NCI-H1694 treated with DMSO at 0.1 percent for 48 hours (cell line): ENCODE measurements at regions not wholly inside any gene's neighbourhood (a gene's known extent, or its start where the extent isn't known, plus 50 kb on each side); places are given as distances from the start of the nearest gene placed in this dataset.
"Not testable (repeated sequence)": the region's sequence is repeated elsewhere in the genome, so short reads cannot be mapped to it uniquely, and the experiment has no call there.

Experiments used
- DNase-seq: peaks from one replicate; lab custom pipeline; 2025; lab: John Stamatoyannopoulos, UW

DNA sequence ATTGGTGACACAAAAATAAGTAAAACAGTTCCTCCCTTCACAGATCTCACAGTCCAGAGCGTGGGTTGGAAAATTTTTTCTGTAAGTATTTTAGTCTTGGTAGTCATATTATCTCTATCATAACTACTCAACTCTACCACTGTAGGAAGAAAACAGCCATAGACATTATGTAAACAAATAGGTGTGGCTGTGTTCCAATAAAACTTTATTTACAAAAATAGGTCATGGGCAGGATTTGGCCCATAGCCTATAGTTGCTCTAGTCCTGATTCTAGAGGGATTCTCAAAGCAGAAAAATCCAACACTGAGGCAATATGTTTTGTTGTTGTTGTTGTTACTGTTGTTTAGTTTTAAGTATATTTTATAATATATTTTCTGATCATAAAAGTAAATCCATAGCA lies 206.1 kb upstream of the GADL1 start:
- no peak for DNase-seq

GRCh38 chr3:31101285-31101684 lies 206.8 kb upstream of the GADL1 start:
- DNase-seq, result not testable (repeated sequence)

DNA sequence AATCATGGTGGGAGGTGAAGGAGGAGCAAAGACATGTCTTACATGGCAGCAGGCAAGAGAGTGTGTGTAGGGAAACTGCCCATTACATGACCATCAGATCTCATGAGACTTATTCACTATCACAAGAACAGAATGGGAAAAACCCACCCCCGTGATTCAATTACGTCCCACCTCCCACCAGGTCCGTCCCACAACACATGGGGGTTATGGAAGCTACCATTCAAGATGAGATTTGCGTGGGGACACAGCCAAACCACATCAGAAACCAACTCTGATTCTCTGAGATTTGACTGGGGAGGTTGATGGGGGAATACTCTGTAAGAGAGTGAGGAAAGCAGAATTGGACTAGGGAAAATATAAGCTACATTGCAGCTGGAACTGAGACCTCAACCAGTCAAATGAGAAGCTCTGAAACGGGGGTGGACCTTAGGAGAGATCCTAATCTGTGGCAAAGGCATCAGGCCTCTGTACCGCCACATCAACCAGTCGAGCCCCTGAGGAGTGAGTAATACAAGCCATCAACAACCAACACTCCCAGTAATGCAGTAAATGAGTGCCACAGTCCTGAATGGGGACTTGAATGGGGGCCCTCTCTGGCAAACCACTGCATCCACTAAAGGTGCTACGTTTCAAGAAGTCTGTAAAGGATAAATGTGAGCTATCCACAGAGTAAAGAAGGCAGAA lies 207.9 kb upstream of the GADL1 start:
- DNase-seq, result no peak

DNA sequence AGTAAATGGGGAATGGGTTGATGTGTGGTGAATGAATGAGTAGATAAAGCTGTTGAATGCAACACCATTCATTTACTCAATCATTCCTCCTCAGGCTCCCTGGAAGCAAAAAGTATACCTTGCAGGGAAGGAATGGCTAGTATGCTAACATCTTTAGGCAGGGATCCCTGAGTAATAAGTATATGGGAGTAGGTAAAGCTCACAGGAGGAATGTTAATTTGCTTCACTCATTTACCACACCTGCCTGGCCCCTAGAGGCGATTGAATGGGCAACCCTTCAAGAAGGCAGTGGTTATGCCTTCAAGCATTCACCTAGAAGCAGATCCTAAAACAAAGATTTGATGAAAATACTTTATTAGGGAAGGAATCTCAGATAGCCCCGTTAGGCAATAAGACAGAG lies 208.7 kb upstream of the GADL1 start:
- no peak for DNase-seq

DNA sequence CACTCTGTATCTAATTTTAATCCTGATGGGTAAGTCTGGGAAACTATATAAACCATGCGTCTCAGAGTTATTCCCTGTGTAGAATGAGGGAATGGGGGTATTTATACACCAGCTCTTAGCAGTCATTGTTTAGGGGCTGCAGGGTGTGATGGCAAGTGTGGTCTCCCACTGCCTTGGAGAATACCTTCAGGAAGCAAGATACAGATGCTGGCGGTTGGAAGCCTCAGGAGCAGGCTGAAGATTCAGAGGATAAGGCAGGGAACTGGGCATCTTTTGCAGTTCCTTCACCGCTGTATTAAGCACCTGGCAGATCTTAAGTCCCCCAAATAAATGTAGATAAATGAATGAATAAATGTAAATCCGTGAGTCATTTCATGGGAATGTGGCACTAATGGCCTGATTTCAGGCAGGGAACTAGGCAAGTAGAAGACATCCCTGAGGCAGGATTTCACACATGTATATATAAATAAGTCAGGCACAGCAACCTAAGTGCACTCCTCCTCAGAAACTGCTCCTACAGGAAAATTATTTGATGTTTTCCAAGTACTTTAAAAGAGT lies 209.2 kb upstream of the GADL1 start:
- no peak for DNase-seq

- no peak for DNase-seq
Measured at GRCh38 chr3:31105011-31105410, 210.6 kb upstream of the GADL1 start.

GRCh38 chr3:31105438-31106077 lies 211.1 kb upstream of the GADL1 start:
- no peak for DNase-seq

- DNase-seq, result no peak
Measured at GRCh38 chr3:31106204-31106603, 211.7 kb upstream of the GADL1 start.

DNA sequence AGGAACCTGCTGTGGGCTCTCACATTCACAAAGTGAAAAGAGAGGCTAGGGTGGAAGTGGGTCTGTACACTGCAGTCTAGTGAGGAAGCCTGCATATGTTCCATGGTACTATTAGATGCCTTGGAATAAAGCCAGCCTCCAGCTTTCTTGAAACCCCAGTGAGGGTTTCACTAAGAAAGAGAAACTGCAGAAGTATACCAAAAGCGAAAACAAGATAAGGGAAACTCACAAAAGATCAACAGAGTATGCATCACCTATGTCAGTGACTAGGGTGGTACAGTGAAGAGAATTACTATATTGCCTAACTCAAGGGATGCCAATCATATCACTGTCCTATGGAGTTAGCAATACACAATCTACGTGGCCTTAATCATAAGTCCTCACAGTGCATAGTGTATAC lies 212.5 kb upstream of the GADL1 start:
- no peak for DNase-seq

GRCh38 chr3:31114929-31115283 lies 220.4 kb upstream of the GADL1 start:
- no peak for DNase-seq

DNA sequence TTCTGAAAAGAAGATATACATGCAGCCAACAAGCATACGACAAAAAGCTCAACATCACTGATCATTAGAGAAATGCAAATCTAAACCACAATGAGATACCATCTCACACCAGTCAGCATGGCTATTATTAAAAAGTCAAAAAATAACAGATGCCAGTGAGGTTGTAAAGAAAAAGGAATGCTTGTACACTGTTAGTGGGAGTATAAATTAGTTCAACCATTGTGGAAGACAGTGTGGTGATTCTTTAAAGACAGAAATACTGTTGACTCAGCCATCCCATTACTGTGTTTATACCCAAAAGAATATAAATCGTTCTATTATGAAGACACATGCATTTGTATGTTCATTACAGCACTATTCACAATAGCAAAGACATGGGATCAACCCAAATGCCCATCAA lies 221.1 kb upstream of the GADL1 start:
- not testable (repeated sequence) for DNase-seq

- DNase-seq, result no peak
Measured at GRCh38 chr3:31116651-31117050, 222.2 kb upstream of the GADL1 start.

DNA sequence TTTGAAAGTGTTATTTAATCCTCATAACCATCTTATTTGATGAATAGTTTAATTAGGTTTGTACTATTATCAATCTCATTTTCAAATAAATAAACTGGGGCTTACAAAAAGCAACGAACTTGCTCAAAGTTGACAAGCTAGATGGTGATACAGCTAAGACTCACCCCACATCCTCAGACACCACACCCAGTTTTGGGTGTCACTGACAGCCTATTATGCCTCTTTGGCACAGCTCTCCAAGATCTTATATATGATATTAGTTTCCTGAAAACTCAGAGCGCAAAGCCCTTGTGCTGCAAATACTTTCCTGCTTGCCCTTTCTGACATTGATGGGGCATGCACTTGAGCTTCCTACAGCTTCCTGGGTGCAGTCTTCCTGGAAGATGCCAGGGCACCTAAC lies 223.4 kb upstream of the GADL1 start:
- no peak for DNase-seq

DNA sequence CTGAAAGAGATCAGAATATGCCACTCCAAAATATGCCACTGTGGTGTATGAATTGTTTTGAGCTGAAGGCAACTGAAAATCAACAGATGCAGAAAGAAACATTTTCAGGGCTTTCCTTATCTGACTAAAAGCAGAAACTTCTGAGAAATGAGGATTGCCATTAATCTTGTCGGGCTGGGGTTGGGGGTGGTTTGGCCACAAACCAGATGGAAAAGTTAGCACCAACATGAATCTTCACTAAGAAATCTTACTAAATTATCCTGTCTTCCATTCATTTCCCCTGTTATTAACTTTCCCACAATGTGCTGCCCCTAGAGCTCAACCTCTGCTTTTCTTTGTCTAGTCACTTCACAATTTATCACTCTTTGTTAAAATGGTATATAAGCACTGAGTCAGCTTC lies 229.9 kb upstream of the GADL1 start:
- no peak for DNase-seq

DNA sequence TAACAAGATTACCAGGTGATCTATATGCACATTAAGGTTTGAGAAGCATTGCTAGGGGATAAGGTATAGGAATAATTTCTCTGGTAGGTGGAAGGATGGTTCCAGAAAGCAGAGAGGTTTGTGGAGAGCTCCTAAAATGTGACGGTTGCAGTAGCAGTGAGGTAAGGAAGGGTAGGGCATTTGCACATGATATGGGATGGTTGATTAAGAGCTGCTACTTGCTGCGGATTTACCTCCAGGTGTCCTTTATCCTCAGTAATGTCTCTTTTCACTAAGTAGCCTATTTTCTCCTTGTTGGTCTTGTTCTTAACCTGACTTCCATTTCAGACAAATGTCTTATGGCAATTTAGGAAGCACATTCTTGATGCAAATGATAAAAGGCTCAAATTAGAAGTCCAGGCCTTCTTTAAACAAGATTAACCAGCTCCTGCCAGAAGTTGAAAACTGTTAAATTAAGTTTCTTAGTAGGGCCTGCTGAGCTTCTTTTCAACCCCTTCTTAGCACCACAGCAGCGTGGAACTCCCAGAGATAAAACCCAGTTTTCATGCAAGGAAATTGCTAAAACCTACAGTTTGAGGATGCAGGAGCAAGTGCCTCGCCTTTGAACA lies 231.1 kb upstream of the GADL1 start:
- DNase-seq, result no peak

- no peak for DNase-seq
Measured at GRCh38 chr3:31129241-31129640, 234.8 kb upstream of the GADL1 start.

- no peak for DNase-seq
Measured at GRCh38 chr3:31132132-31132769, 237.8 kb upstream of the GADL1 start.

- no peak for DNase-seq
Measured at GRCh38 chr3:31133541-31133940, 239.1 kb upstream of the GADL1 start.

DNA sequence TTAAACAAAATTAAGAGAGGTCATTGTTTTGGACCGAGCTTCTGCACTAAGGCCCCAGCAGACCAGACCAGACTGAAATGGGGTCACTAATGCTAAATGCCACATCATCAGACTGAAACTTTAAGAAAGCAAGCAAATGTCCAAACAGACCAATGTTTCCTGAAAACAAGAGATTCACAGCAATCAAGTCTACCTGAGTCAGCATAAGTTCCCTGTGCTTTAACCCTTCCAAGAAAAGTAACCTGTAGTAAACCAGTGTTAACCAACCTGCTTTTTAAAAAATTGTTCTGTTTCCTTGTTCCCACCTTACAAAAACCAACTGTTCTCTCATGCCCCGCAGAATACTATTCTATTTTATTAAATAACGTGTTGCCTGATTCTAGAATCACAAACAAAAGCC lies 241.1 kb upstream of the GADL1 start:
- DNase-seq, result no peak

DNA sequence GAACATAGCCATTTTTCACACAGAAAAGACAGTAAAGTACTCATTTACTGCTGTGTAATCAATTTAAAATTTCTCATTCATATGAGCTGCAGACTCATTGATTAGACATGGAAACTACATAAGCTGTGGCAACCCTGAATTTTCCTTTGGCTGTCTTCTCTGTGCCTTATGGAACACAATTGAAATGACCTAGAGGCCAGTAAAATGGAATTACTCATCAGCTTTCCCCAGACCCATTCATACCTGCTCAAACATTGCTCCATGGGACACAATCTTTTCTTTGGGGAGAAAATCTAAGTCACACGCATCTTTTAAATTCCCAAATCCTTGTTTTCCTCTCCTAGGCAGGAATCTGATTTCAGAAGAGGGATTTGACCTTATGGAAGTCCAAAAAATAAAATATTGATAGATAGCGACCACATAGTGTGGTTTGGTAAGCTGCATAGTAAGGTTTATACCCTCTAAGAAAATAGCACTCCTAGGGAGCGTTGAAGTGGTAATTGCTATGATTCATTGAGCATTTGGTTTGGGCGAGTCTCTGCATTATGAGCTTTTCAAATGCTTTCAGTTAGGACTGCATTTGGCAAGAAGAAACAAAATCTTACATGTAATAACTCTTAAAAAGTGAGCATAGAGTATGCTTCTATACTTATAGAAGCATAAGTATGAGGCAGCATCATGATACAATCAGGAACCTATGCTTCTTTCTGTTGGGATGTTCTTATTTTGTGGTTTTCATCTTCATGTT lies 243.4 kb upstream of the GADL1 start:
- no peak for DNase-seq

- no peak for DNase-seq
Measured at GRCh38 chr3:31140470-31140869, 246.0 kb upstream of the GADL1 start.

DNA sequence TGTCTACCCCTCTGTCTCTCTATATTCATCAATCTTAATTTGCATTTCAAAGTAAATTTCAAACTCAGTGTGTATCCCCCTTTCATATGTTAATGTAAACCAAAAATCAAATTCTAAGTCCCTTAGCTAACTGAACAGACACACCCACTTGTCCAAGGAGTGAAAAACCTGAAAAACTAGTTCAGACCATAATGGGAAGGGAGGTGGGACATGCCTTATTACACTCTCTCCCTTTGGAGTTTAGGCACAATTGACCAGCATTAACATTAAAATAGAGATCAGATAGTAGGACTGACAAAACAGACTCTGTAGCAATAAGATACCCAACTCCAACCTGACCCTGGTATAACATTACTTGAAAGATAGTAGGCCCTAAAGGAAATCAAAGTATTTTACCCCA lies 247.7 kb upstream of the GADL1 start:
- DNase-seq, result no peak
